ENCODE measurements at regions not wholly inside any gene's neighbourhood (a gene's known extent, or its start where the extent isn't known, plus 50 kb on each side); places are given as distances from the start of the nearest gene placed in this dataset.

DNA sequence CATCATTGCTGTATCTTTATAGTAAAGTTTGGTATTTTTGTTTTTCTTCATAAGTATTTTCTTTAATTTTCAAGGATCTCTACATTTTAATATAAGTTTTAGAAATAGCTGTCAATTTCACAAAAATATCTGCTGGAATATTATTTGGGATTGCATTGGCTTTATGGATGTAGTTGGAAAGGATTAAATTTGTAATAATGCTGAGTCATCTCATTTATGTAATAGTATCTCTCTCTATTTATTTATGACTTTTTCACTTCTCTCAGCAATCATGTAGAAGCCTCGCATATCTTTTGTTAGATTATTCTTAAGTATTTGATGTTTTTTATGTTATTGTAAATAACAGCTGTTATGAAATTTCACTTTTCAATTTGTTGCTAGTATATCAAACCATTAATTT is 223.1 kb upstream of the POGK start:
- WGBS, 2 donors = 75 to 85% methylated on average over 1 of the region's 1 CpG
- H3K9me3 ChIP-seq = no peaks in the 10 kb centered on the region
- TF ChIP-seq POLR2AphosphoS5 (IDR thresholded peaks at IDR 0.05) (no peak), CTCF (IDR thresholded peaks at IDR 0.05) (no peak), EP300 (IDR thresholded peaks at IDR 0.05) (no peak), POLR2A (IDR thresholded peaks at IDR 0.05) (no peak)
- no peaks in the 10 kb centered on the region for H3K27me3 ChIP-seq
- no peak overlapping the region for H3K4me3 ChIP-seq
- H3K36me3 ChIP-seq = no peaks in the 10 kb centered on the region
- intact Hi-C loops (cut with DNase I) = no loop called here
- H3K27ac ChIP-seq = no peak overlapping the region
- no peak for DNase-seq
- no peaks in the 10 kb centered on the region for H3K4me1 ChIP-seq

DNA sequence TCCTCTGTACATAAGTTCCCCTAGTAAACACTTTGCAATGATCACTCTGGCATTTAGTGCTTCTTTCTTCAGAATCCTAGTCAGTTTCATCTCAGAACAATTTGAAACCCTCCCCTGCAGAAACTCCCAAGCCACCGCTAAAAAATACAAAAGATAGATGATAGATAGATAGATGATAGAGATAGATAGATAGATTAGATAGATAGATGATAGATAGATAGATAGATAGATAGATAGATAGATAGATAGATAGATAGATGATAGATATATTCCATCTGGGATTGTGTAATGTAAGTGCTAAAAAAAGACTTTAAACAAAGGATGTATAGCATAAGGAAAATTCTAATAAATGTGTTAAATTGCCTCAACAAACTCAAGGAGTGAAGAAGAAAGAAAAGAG is 212.6 kb upstream of the POGK start:
- intact Hi-C loops (cut with DNase I) = no loop called here
- Histone ChIP-seq H3K27me3 (no peaks in the 10 kb centered on the region), H3K4me1 (no peaks in the 10 kb centered on the region), H3K27ac (no peak overlapping the region), H3K9me3 (no peaks in the 10 kb centered on the region), H3K4me3 (no peak overlapping the region), H3K36me3 (no peaks in the 10 kb centered on the region)
- 84 to 90% methylated on average over 1 of the region's 1 CpG for WGBS, 2 donors
- no peak for TF ChIP-seq EP300 (IDR thresholded peaks at IDR 0.05)
- no peak for TF ChIP-seq POLR2A (IDR thresholded peaks at IDR 0.05)
- no peak for TF ChIP-seq POLR2AphosphoS5 (IDR thresholded peaks at IDR 0.05)
- no peak for TF ChIP-seq CTCF (IDR thresholded peaks at IDR 0.05)
- DNase-seq = no peak

DNA sequence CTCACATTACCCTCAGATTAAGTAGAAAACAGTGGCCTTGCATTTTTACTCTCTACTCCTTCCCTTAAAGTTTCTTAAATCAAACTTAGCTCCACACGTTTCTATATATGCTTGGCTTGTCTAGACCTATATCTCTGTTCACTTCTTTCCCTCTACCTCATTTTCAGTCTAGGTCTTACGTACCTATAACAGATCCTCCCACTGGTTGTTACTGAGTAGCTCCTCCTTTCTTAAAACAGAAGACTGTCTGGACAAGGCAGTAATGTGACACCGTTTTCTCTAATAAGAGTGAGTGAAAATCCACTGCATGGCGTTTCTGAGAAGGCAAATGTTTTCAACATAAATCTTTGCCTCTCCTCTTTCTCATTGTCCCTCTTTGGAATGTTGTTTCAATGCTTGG is 211.7 kb upstream of the POGK start:
- H3K9me3 ChIP-seq = no peaks in the 10 kb centered on the region
- TF ChIP-seq POLR2AphosphoS5 (IDR thresholded peaks at IDR 0.05) (no peak), POLR2A (IDR thresholded peaks at IDR 0.05) (no peak)
- no peaks in the 10 kb centered on the region for H3K36me3 ChIP-seq
- H3K27me3 ChIP-seq = no peaks in the 10 kb centered on the region
- H3K4me3 ChIP-seq = no peak overlapping the region
- H3K4me1 ChIP-seq = no peaks in the 10 kb centered on the region
- intact Hi-C loops (cut with DNase I) = no loop called here
- H3K27ac ChIP-seq = no peak overlapping the region
- no peak for DNase-seq
- WGBS, 2 donors = 45 to 60% methylated on average over 4 of the region's 4 CpGs

GRCh38 chr1:166628259-166628658 is 211.0 kb upstream of the POGK start:
- intact Hi-C loops (cut with DNase I) = no loop called here
- no peak for DNase-seq
- no peak overlapping the region for H3K27ac ChIP-seq
- 82 to 85% methylated on average over 1 of the region's 1 CpG for WGBS, 2 donors
- H3K4me3 ChIP-seq = no peak overlapping the region
- no peaks in the 10 kb centered on the region for H3K27me3 ChIP-seq
- no peaks in the 10 kb centered on the region for H3K4me1 ChIP-seq
- TF ChIP-seq CTCF (IDR thresholded peaks at IDR 0.05) (no peak), POLR2AphosphoS5 (IDR thresholded peaks at IDR 0.05) (no peak), POLR2A (IDR thresholded peaks at IDR 0.05) (no peak), EP300 (IDR thresholded peaks at IDR 0.05) (no peak)
- H3K9me3 ChIP-seq = no peaks in the 10 kb centered on the region
- no peaks in the 10 kb centered on the region for H3K36me3 ChIP-seq

GRCh38 chr1:166629946-166630345 is 209.3 kb upstream of the POGK start:
- H3K27ac ChIP-seq = no peak overlapping the region
- H3K36me3 ChIP-seq = no peaks in the 10 kb centered on the region
- H3K9me3 ChIP-seq = no peaks in the 10 kb centered on the region
- TF ChIP-seq POLR2AphosphoS5 (IDR thresholded peaks at IDR 0.05) (no peak), EP300 (IDR thresholded peaks at IDR 0.05) (no peak), CTCF (IDR thresholded peaks at IDR 0.05) (no peak), POLR2A (IDR thresholded peaks at IDR 0.05) (no peak)
- no peak overlapping the region for H3K4me3 ChIP-seq
- WGBS, 2 donors = 34 to 74% methylated on average over 1 of the region's 1 CpG
- H3K4me1 ChIP-seq = no peaks in the 10 kb centered on the region
- intact Hi-C loops (cut with DNase I) = no loop called here
- no peak for DNase-seq
- no peaks in the 10 kb centered on the region for H3K27me3 ChIP-seq
